ENCODE measurements at regions not wholly inside any gene's neighbourhood (a gene's known extent, or its start where the extent isn't known, plus 50 kb on each side); places are given as distances from the start of the nearest gene placed in this dataset.

DNA sequence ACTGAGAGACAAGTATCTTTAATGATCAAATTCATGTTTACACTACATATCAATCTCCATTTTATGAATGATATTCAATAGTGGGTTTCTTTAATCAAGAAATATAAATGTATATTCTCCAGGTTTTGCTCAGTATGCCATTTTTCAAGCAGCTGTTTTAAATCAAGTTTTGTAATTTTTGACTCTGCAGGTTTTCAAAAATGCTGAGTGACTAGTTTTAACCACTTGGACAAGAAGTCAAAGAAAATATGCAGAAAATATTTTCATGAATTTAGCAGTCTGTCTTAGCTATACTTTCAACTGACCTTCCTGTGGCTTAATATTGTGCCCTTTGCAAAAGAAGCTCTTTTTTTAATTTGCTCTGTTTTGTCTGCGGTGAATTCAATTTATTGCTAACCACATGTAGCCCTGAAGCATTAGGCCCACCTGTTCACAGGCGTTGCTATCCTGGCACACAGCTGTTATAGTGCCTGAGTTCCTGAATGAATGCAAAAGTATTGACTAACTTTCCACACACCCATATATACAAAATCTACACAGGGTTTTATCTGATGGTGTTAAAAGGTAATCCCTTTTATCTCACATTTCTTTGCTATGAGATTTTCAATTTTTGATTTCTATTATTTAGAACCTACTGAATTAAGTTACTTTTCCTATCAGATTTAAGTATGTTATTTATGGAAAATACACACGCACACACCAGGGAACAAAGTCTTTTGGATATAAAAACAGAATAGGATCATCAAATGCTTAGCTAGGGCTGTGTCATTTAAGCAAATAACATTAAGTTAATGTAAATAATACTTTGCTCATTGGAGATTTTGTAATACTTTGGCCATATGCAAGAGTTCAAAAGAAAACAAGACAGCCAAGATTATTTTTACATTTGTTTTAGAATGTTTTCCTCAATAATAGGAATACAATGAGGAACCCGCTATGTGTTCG lies 1166.1 kb upstream of the GBE1 start:
- no peak overlapping the region for H3K4me3 ChIP-seq (replicated peaks; ENCODE audit: low read depth, low read length)
- no peak for DNase-seq (ENCODE audit: extremely low read depth, low read depth)
- TF ChIP-seq, protein P1, sequence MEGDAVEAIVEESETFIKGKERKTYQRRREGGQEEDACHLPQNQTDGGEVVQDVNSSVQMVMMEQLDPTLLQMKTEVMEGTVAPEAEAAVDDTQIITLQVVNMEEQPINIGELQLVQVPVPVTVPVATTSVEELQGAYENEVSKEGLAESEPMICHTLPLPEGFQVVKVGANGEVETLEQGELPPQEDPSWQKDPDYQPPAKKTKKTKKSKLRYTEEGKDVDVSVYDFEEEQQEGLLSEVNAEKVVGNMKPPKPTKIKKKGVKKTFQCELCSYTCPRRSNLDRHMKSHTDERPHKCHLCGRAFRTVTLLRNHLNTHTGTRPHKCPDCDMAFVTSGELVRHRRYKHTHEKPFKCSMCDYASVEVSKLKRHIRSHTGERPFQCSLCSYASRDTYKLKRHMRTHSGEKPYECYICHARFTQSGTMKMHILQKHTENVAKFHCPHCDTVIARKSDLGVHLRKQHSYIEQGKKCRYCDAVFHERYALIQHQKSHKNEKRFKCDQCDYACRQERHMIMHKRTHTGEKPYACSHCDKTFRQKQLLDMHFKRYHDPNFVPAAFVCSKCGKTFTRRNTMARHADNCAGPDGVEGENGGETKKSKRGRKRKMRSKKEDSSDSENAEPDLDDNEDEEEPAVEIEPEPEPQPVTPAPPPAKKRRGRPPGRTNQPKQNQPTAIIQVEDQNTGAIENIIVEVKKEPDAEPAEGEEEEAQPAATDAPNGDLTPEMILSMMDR (IDR thresholded peaks at IDR 0.05; ENCODE audit: low read depth, low read length, missing control alignments) = no peak

DNA sequence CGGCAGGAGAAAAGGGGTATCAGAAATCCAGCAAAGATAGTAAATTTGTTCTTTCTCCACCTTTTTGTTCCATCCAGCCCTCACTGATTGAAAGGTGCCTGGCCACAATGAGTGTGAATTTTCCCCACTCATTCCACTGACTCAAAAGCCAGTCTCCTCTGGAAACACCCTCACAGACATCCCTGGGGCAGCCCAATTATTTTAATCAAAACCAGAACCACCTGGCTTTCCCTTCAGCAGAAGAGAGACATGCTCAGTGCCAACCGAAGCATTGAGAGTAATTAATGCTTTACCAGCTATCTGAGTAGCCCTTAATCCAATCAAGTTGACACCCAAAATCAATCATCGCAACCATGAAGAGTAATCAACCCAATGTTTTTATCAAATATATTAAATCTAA lies 1129.6 kb upstream of the GBE1 start:
- TF ChIP-seq, protein P1 (IDR thresholded peaks at IDR 0.05; ENCODE audit: low read depth, low read length, missing control alignments) = no peak
- no peak for DNase-seq (ENCODE audit: extremely low read depth, low read depth)

DNA sequence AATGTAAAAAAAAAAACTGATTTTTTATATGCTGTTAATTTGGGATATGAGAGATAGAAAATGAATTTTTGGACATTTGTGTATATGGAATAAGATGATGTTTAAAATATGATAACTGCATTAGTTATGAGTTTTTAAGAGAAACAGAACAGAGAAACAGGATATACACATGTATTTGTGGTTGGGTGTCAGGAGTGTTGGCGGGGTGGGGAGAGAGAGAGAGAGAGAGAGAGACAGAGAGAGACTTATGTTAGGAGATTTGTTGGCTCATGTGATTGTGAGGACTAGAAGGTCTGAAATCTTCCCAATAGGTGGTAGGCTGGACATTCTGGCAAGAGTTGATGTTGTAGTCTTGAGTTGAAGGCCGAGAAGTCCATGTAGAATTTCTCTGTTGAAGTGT lies 1121.6 kb upstream of the GBE1 start:
- TF ChIP-seq, protein P1 (IDR thresholded peaks at IDR 0.05; ENCODE audit: low read depth, low read length, missing control alignments) = no peak
- no peak overlapping the region for H3K4me3 ChIP-seq (replicated peaks; ENCODE audit: low read depth, low read length)
- no peak for DNase-seq (ENCODE audit: extremely low read depth, low read depth)

More for the DNA sequence above, 1129.6 kb upstream of the GBE1 start:
- H3K4me3 ChIP-seq (replicated peaks; ENCODE audit: low read depth, low read length) = no peak overlapping the region

DNA sequence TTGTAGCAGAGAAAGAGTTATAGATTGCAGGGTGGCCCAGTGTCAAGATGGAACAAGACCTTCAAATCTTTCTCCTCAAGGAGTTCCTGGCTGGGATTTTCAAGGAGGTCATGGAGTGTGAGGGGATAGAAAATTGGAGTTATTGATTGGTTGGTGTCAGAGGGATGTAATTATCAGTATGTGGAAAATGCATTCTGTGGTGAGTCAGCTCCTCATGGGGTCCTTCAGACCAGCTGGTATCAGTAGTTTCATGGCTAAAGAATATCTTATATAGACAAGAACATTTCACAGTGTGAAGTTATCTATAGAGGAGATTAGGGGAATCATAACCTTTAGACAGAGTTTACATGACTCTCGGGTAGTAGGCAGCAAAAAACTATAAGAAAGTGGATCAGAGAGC lies 1114.0 kb upstream of the GBE1 start:
- no peak for DNase-seq (ENCODE audit: extremely low read depth, low read depth)
- TF ChIP-seq, protein P1 (IDR thresholded peaks at IDR 0.05; ENCODE audit: low read depth, low read length, missing control alignments) = no peak
- no peak overlapping the region for H3K4me3 ChIP-seq (replicated peaks; ENCODE audit: low read depth, low read length)

DNA sequence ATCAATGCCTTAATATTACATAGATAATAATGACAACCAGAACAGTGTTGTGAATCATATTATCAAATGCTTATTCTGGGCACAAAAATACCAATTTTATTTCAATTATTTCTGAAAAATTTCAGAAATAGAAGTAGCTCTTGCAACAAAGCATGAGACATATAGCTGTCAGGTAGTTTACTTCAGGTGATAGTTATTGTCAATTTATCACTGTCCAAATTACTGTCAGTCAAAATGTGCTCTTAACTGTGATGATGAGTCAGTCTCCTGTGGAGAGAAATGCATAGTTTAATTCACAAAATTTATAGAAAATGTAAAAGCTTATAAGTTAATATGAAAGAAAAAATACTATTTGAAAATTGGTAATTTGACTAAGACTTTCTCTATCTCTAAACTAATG lies 1078.4 kb upstream of the GBE1 start:
- TF ChIP-seq, protein P1 (IDR thresholded peaks at IDR 0.05; ENCODE audit: low read depth, low read length, missing control alignments) = no peak
- no peak for DNase-seq (ENCODE audit: extremely low read depth, low read depth)
- no peak overlapping the region for H3K4me3 ChIP-seq (replicated peaks; ENCODE audit: low read depth, low read length)

DNA sequence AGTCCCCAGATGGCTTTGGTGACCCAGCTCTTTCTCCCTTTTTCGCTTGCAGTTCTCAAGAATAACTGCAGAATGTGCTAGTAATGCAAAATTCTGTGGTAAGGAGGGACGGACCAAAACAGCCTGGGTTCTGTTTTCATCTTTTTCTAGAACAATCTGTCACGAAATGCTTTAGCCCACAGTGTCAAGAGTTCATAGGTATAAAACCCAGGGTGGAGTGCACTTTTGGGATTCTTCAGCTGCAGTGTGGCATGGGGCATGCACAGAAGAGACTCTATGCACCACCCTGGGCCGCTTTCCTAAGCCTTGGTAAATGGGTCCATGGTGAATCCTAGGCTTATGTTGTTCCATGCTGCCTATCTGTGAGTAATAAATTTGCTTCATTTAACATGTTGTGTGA lies 1072.7 kb upstream of the GBE1 start:
- H3K4me3 ChIP-seq (replicated peaks; ENCODE audit: low read depth, low read length) = no peak overlapping the region
- TF ChIP-seq, protein P1 (IDR thresholded peaks at IDR 0.05; ENCODE audit: low read depth, low read length, missing control alignments) = no peak
- DNase-seq (ENCODE audit: extremely low read depth, low read depth) = no peak

All from HFF-Myc (cell line).